ENCODE measurements at regions not wholly inside any gene's neighbourhood (a gene's known extent, or its start where the extent isn't known, plus 50 kb on each side); places are given as distances from the start of the nearest gene placed in this dataset.

- Mint-ChIP-seq H3K4me1 (ENCODE audit: low read depth) (no peaks in the 10 kb centered on the region), H3K9me3 (no peaks in the 10 kb centered on the region), H3K4me3 (no peak overlapping the region), H3K36me3 (ENCODE audit: insufficient read depth) (no peaks in the 10 kb centered on the region), H3K27me3 (ENCODE audit: low read depth) (peaks cover 6% of the 10 kb centered on the region)
- ATAC-seq = no peak
- DNase-seq = no peak
Observed at GRCh38 chr15:85942632-85943031, 137.0 kb upstream of the AGBL1 start.

GRCh38 chr15:85943151-85943550, 136.5 kb upstream of the AGBL1 start:
- H3K4me3 Mint-ChIP-seq = no peak overlapping the region
- H3K9me3 Mint-ChIP-seq = no peaks in the 10 kb centered on the region
- no peaks in the 10 kb centered on the region for H3K36me3 Mint-ChIP-seq (ENCODE audit: insufficient read depth)
- no peaks in the 10 kb centered on the region for H3K4me1 Mint-ChIP-seq (ENCODE audit: low read depth)
- ATAC-seq (no peak), DNase-seq (no peak)
- H3K27me3 Mint-ChIP-seq (ENCODE audit: low read depth) = peaks cover 6% of the 10 kb centered on the region

- ATAC-seq (no peak), DNase-seq (no peak)
- H3K4me3 Mint-ChIP-seq = no peak overlapping the region
- H3K9me3 Mint-ChIP-seq = no peaks in the 10 kb centered on the region
- H3K27me3 Mint-ChIP-seq (ENCODE audit: low read depth) = peaks cover 6% of the 10 kb centered on the region
- no peaks in the 10 kb centered on the region for H3K36me3 Mint-ChIP-seq (ENCODE audit: insufficient read depth)
- H3K4me1 Mint-ChIP-seq (ENCODE audit: low read depth) = no peaks in the 10 kb centered on the region
Observed at GRCh38 chr15:85943791-85944190, 135.9 kb upstream of the AGBL1 start.

- Mint-ChIP-seq H3K4me3 (no peak overlapping the region), H3K4me1 (ENCODE audit: low read depth) (no peaks in the 10 kb centered on the region), H3K9me3 (no peaks in the 10 kb centered on the region), H3K27me3 (ENCODE audit: low read depth) (peaks cover 8% of the 10 kb centered on the region), H3K36me3 (ENCODE audit: insufficient read depth) (no peaks in the 10 kb centered on the region)
- ATAC-seq = no peak
- DNase-seq = no peak
Observed at GRCh38 chr15:85947021-85947420, 132.7 kb upstream of the AGBL1 start.

GRCh38 chr15:85947936-85948335, 131.7 kb upstream of the AGBL1 start:
- Mint-ChIP-seq H3K4me3 (no peak overlapping the region), H3K9me3 (no peaks in the 10 kb centered on the region), H3K36me3 (ENCODE audit: insufficient read depth) (no peaks in the 10 kb centered on the region), H3K4me1 (ENCODE audit: low read depth) (no peaks in the 10 kb centered on the region), H3K27me3 (ENCODE audit: low read depth) (peaks cover 8% of the 10 kb centered on the region)
- DNase-seq (no peak), ATAC-seq (no peak)

GRCh38 chr15:85950101-85950500, 129.6 kb upstream of the AGBL1 start:
- peaks cover 11% of the 10 kb centered on the region for H3K27me3 Mint-ChIP-seq (ENCODE audit: low read depth)
- no peak for DNase-seq

GRCh38 chr15:85954586-85954985, 125.1 kb upstream of the AGBL1 start:
- Mint-ChIP-seq H3K4me3 (no peak overlapping the region), H3K4me1 (ENCODE audit: low read depth) (no peaks in the 10 kb centered on the region), H3K36me3 (ENCODE audit: insufficient read depth) (no peaks in the 10 kb centered on the region), H3K27me3 (ENCODE audit: low read depth) (peaks cover 4% of the 10 kb centered on the region), H3K9me3 (no peaks in the 10 kb centered on the region)
- DNase-seq (no peak), ATAC-seq (no peak)

More at GRCh38 chr15:85950101-85950500, 129.6 kb upstream of the AGBL1 start:
- Mint-ChIP-seq H3K36me3 (ENCODE audit: insufficient read depth) (no peaks in the 10 kb centered on the region), H3K4me3 (no peak overlapping the region), H3K4me1 (ENCODE audit: low read depth) (no peaks in the 10 kb centered on the region), H3K9me3 (no peaks in the 10 kb centered on the region)
- no peak for ATAC-seq

- no peak for ATAC-seq
- H3K9me3 Mint-ChIP-seq = no peaks in the 10 kb centered on the region
- no peak overlapping the region for H3K4me3 Mint-ChIP-seq
- DNase-seq = no peak
- no peaks in the 10 kb centered on the region for H3K4me1 Mint-ChIP-seq (ENCODE audit: low read depth)
- peaks cover 4% of the 10 kb centered on the region for H3K27me3 Mint-ChIP-seq (ENCODE audit: low read depth)
- no peaks in the 10 kb centered on the region for H3K36me3 Mint-ChIP-seq (ENCODE audit: insufficient read depth)
Observed at GRCh38 chr15:85955501-85956391, 123.9 kb upstream of the AGBL1 start.

- H3K9me3 Mint-ChIP-seq = no peaks in the 10 kb centered on the region
- ATAC-seq (no peak), DNase-seq (no peak)
- no peaks in the 10 kb centered on the region for H3K36me3 Mint-ChIP-seq (ENCODE audit: insufficient read depth)
- H3K4me3 Mint-ChIP-seq = no peak overlapping the region
- peaks cover 2% of the 10 kb centered on the region for H3K27me3 Mint-ChIP-seq (ENCODE audit: low read depth)
- no peaks in the 10 kb centered on the region for H3K4me1 Mint-ChIP-seq (ENCODE audit: low read depth)
Observed at GRCh38 chr15:85956532-85957275, 123.0 kb upstream of the AGBL1 start.

GRCh38 chr15:85959611-85960010, 120.1 kb upstream of the AGBL1 start:
- Mint-ChIP-seq H3K27me3 (ENCODE audit: low read depth) (no peaks in the 10 kb centered on the region), H3K4me1 (ENCODE audit: low read depth) (no peaks in the 10 kb centered on the region), H3K4me3 (no peak overlapping the region), H3K9me3 (no peaks in the 10 kb centered on the region), H3K36me3 (ENCODE audit: insufficient read depth) (no peaks in the 10 kb centered on the region)
- DNase-seq (no peak), ATAC-seq (no peak)

GRCh38 chr15:85960381-85960780, 119.3 kb upstream of the AGBL1 start:
- no peaks in the 10 kb centered on the region for H3K4me1 Mint-ChIP-seq (ENCODE audit: low read depth)
- no peaks in the 10 kb centered on the region for H3K27me3 Mint-ChIP-seq (ENCODE audit: low read depth)
- DNase-seq = no peak
- H3K36me3 Mint-ChIP-seq (ENCODE audit: insufficient read depth) = no peaks in the 10 kb centered on the region
- ATAC-seq = no peak
- no peak overlapping the region for H3K4me3 Mint-ChIP-seq
- no peaks in the 10 kb centered on the region for H3K9me3 Mint-ChIP-seq

GRCh38 chr15:85961821-85962220, 117.8 kb upstream of the AGBL1 start:
- Mint-ChIP-seq H3K4me1 (ENCODE audit: low read depth) (no peaks in the 10 kb centered on the region), H3K36me3 (ENCODE audit: insufficient read depth) (no peaks in the 10 kb centered on the region), H3K9me3 (no peaks in the 10 kb centered on the region), H3K4me3 (no peak overlapping the region), H3K27me3 (ENCODE audit: low read depth) (no peaks in the 10 kb centered on the region)
- DNase-seq = no peak
- no peak for ATAC-seq

GRCh38 chr15:85963262-85963760, 116.4 kb upstream of the AGBL1 start:
- Mint-ChIP-seq H3K9me3 (no peaks in the 10 kb centered on the region), H3K4me3 (no peak overlapping the region), H3K36me3 (ENCODE audit: insufficient read depth) (no peaks in the 10 kb centered on the region), H3K4me1 (ENCODE audit: low read depth) (no peaks in the 10 kb centered on the region), H3K27me3 (ENCODE audit: low read depth) (no peaks in the 10 kb centered on the region)
- DNase-seq (no peak), ATAC-seq (no peak)

GRCh38 chr15:85964471-85964870, 115.2 kb upstream of the AGBL1 start:
- ATAC-seq = no peak
- Mint-ChIP-seq H3K4me3 (no peak overlapping the region), H3K36me3 (ENCODE audit: insufficient read depth) (no peaks in the 10 kb centered on the region), H3K9me3 (no peaks in the 10 kb centered on the region), H3K27me3 (ENCODE audit: low read depth) (no peaks in the 10 kb centered on the region), H3K4me1 (ENCODE audit: low read depth) (no peaks in the 10 kb centered on the region)
- no peak for DNase-seq

- Mint-ChIP-seq H3K36me3 (ENCODE audit: insufficient read depth) (no peaks in the 10 kb centered on the region), H3K9me3 (no peaks in the 10 kb centered on the region), H3K4me1 (ENCODE audit: low read depth) (no peaks in the 10 kb centered on the region), H3K27me3 (ENCODE audit: low read depth) (peaks cover 6% of the 10 kb centered on the region), H3K4me3 (no peak overlapping the region)
- ATAC-seq (no peak), DNase-seq (no peak)
Observed at GRCh38 chr15:85967553-85967952, 112.1 kb upstream of the AGBL1 start.
